ENCODE measurements at regions not wholly inside any gene's neighbourhood (a gene's known extent, or its start where the extent isn't known, plus 50 kb on each side); places are given as distances from the start of the nearest gene placed in this dataset.

GRCh38 chr6:159351707-159352106, 182.5 kb downstream of the FNDC1 start:
- no peak for DNase-seq (ENCODE audit: low read depth in 4 of 4, low spot score in 1 of 4)

GRCh38 chr6:159349915-159350314, 180.7 kb downstream of the FNDC1 start:
- DNase-seq (ENCODE audit: low read depth in 4 of 4, low spot score in 1 of 4): no peak

GRCh38 chr6:159343709-159344108, 174.5 kb downstream of the FNDC1 start:
- DNase-seq (ENCODE audit: low read depth in 4 of 4, low spot score in 1 of 4): no peak

- no peak for DNase-seq (ENCODE audit: low read depth in 4 of 4, low spot score in 1 of 4)
Measured at GRCh38 chr6:159342146-159342545, 172.9 kb downstream of the FNDC1 start.

GRCh38 chr6:159334068-159334467, 164.9 kb downstream of the FNDC1 start:
- DNase-seq (ENCODE audit: low read depth in 4 of 4, low spot score in 1 of 4): no peak

- DNase-seq (ENCODE audit: low read depth in 4 of 4, low spot score in 1 of 4): no peak
Measured at GRCh38 chr6:159331451-159331850, 162.3 kb downstream of the FNDC1 start.

GRCh38 chr6:159329081-159329480, 159.9 kb downstream of the FNDC1 start:
- no peak for DNase-seq (ENCODE audit: low read depth in 4 of 4, low spot score in 1 of 4)

GRCh38 chr6:159328052-159328451, 158.9 kb downstream of the FNDC1 start:
- DNase-seq (ENCODE audit: low read depth in 4 of 4, low spot score in 1 of 4): no peak

- DNase-seq (ENCODE audit: low read depth in 4 of 4, low spot score in 1 of 4): no peak
Measured at GRCh38 chr6:159325476-159325875, 156.3 kb downstream of the FNDC1 start.

- DNase-seq (ENCODE audit: low read depth in 4 of 4, low spot score in 1 of 4): no peak
Measured at GRCh38 chr6:159324596-159324995, 155.4 kb downstream of the FNDC1 start.
